HL-60 (cell line): ENCODE measurements at regions not wholly inside any gene's neighbourhood (a gene's known extent, or its start where the extent isn't known, plus 50 kb on each side); places are given as distances from the start of the nearest gene placed in this dataset.
A peak's percentile ranks its signal among the peaks of the same experiment; 100 is the strongest.
"Not testable (repeated sequence)": the region's sequence is repeated elsewhere in the genome, so short reads cannot be mapped to it uniquely, and the experiment has no call there.

ENCODE experiments used
- DNase-seq, 2 experiments: peaks; one replicate each; pipeline ENCODE4 v3.0.0-alpha.2; 2010 to 2020; ENCODE audit warnings: low read depth in 1 of 2, low spot score in 1 of 2
- H3K27ac ChIP-seq: fragments of 250-450 bp; sonication (Bioruptor Pico); replicated peaks from 2 replicates; pipeline ENCODE4 v1.5.1; 2020; ENCODE audit warnings: mild to moderate bottlenecking, moderate library complexity
- H3K27me3 ChIP-seq: fragments of 250-450 bp; sonication (Bioruptor Pico); 2 replicates; pipeline ENCODE4 v1.5.1; 2021; ENCODE audit warnings: mild to moderate bottlenecking, moderate library complexity; ENCODE audit not compliant: insufficient read depth, poor library complexity, severe bottlenecking
- H3K4me3 ChIP-seq: replicated peaks from 2 replicates; pipeline ENCODE4 v1.5.1; 2011; ENCODE audit warnings: mild to moderate bottlenecking, control low read depth, low read length; ENCODE audit not compliant: insufficient read depth
- CTCF ChIP-seq: IDR thresholded peaks from one replicate; pipeline ENCODE4 v1.5.1; 2011; ENCODE audit warnings: low read length, control low read depth, inconsistent platforms; ENCODE audit not compliant: insufficient read depth
- GABPA ChIP-seq: IDR thresholded peaks from 2 replicates; pipeline ENCODE4 v1.6.1; 2012; ENCODE audit warnings: low read depth
- POLR2AphosphoS5 ChIP-seq: IDR thresholded peaks from 2 replicates; pipeline ENCODE4 v1.6.1; 2012; ENCODE audit warnings: low read depth
- SPI1 ChIP-seq: IDR thresholded peaks from 2 replicates; pipeline ENCODE4 v1.6.1; 2012; ENCODE audit warnings: low read depth, mild to moderate bottlenecking, borderline replicate concordance
- TF ChIP-seq, protein P1 (sequence below): IDR thresholded peaks from 2 replicates; pipeline ENCODE4 v1.6.1; 2012; ENCODE audit warnings: low read depth; ENCODE audit not compliant: insufficient replicate concordance

DNA sequence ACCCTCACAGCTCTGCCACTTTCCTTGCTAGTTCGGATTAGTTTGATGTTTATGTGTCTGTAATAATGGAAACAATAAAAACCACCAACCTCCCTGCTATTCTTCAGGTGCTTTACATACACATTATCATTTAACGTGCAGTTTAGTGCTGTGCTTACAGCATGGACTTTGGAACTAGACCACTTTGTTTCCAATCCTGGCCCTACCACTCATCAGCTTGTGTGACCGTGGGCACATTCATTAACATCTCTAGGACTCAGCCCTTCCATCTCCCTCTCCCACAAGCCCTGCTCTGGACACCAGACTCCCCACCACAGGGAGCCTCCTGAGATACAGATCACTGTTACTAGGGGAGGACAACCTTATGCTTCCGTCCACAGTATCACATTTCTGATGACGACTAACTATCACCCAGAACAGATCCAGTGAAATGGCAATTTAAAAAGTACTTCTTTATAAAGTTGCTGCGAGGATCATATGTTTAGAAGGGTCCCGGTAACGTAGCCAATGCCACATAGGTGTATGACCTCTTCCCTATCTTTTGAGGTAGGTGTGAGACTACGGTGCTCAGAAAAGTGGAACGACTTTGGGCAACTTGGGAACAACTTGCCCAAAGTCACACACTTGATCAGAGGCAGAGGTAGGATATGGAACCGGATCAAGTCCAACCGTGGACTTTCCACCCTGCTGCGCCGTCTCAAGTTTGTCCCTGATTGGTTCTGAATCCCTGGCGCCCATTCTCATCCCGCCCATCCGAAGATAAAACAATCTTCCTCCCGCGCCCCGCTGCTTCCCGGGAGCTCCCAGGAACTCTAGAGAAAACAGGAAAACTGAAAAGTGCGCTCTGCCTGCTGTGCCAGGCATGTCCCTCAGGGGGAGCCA is 132.4 kb upstream of the NIPBL start:
- DNase-seq: no peak
- H3K4me3 ChIP-seq: peak overlapping the region; percentile 47
- TF ChIP-seq GABPA: no peak
- no peak for TF ChIP-seq POLR2AphosphoS5
- TF ChIP-seq, protein P1, sequence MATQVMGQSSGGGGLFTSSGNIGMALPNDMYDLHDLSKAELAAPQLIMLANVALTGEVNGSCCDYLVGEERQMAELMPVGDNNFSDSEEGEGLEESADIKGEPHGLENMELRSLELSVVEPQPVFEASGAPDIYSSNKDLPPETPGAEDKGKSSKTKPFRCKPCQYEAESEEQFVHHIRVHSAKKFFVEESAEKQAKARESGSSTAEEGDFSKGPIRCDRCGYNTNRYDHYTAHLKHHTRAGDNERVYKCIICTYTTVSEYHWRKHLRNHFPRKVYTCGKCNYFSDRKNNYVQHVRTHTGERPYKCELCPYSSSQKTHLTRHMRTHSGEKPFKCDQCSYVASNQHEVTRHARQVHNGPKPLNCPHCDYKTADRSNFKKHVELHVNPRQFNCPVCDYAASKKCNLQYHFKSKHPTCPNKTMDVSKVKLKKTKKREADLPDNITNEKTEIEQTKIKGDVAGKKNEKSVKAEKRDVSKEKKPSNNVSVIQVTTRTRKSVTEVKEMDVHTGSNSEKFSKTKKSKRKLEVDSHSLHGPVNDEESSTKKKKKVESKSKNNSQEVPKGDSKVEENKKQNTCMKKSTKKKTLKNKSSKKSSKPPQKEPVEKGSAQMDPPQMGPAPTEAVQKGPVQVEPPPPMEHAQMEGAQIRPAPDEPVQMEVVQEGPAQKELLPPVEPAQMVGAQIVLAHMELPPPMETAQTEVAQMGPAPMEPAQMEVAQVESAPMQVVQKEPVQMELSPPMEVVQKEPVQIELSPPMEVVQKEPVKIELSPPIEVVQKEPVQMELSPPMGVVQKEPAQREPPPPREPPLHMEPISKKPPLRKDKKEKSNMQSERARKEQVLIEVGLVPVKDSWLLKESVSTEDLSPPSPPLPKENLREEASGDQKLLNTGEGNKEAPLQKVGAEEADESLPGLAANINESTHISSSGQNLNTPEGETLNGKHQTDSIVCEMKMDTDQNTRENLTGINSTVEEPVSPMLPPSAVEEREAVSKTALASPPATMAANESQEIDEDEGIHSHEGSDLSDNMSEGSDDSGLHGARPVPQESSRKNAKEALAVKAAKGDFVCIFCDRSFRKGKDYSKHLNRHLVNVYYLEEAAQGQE: no peak
- peak; percentile 45 for TF ChIP-seq CTCF
- no peak overlapping the region for H3K27ac ChIP-seq
- no peaks in the 10 kb centered on the region for H3K27me3 ChIP-seq

DNA sequence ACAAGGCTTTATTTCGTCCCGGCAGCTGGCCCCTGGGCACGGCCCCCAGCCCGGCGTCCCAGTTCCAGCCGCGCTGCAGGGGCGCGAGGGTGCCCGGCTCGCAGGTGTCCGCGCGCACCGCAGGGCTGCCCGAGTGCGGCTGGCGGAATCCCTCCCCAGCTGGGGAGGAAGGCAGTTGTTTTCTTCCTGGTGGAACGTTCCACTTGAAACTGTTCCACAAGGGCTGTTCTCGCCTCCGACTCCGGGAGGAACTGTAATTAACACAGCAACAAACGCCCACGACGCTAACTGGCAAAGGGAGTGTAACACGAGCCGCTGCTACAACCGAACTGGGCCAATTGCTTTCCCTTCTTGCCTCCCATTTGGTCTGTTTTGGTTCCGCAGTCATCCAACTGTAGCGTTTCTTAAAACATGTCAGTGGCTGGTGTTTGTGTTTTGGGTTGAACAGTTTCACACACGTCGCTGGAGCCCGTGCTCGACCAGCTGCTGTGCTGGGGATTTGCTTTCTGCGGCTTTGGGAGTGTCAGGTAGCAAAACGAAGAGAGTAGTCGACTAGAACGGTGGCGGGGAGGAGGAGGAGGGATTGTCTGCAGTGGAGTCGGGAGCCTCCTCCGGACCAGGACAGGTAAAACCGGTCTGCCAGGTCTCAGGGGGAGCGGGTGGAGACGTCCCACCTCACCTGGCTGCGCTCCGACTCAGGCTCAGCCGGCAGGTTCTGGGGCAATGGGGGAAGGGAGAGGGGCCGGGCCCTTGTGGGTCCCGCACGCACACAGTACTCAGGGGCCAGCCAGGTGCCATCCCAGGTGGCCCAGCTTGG is 131.6 kb upstream of the NIPBL start:
- H3K4me3 ChIP-seq: peak overlapping the region; percentile 47
- no peak overlapping the region for H3K27ac ChIP-seq
- no peaks in the 10 kb centered on the region for H3K27me3 ChIP-seq
- peak in 1 of 2 experiments; percentile 50 for DNase-seq
- TF ChIP-seq POLR2AphosphoS5 (no peak), GABPA (no peak), SPI1 (peak; percentile 37; the same call in 1 of the 2 replicates), CTCF (no peak)
- TF ChIP-seq, protein P1: no peak

GRCh38 chr5:36747794-36748193 is 128.8 kb upstream of the NIPBL start:
- not testable (repeated sequence) for H3K27me3 ChIP-seq

DNA sequence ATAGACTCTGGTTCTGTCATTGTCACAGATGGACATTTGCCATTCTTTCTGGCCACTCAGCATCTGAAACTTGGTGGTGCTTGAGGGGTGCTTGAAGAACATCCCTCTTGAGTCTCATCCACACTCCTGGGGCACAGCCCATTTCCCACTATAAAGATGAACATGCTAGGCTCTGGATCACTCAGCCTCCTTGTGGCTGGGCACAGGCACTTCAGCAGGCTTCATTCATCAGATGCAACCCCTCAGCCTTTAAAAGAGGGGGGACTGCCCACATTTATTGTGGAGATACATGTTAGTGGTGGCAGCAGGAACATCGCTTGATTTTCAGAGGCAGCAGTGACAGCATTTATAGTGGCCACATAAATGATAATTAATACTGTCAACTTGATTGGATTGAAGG is 124.7 kb upstream of the NIPBL start:
- H3K27me3 ChIP-seq: no peaks in the 10 kb centered on the region
- no peak for TF ChIP-seq SPI1
- TF ChIP-seq GABPA: no peak
- no peak for TF ChIP-seq CTCF
- TF ChIP-seq, protein P1: no peak
- TF ChIP-seq POLR2AphosphoS5: no peak
- no peak for DNase-seq

More at GRCh38 chr5:36747794-36748193, 128.8 kb upstream of the NIPBL start:
- not testable (repeated sequence) for H3K27ac ChIP-seq, H3K4me3 ChIP-seq, DNase-seq

More for the DNA sequence above, 124.7 kb upstream of the NIPBL start:
- no peak overlapping the region for H3K4me3 ChIP-seq
- H3K27ac ChIP-seq: no peak overlapping the region
